ENCODE measurements at regions not wholly inside any gene's neighbourhood (a gene's known extent, or its start where the extent isn't known, plus 50 kb on each side); places are given as distances from the start of the nearest gene placed in this dataset.

DNA sequence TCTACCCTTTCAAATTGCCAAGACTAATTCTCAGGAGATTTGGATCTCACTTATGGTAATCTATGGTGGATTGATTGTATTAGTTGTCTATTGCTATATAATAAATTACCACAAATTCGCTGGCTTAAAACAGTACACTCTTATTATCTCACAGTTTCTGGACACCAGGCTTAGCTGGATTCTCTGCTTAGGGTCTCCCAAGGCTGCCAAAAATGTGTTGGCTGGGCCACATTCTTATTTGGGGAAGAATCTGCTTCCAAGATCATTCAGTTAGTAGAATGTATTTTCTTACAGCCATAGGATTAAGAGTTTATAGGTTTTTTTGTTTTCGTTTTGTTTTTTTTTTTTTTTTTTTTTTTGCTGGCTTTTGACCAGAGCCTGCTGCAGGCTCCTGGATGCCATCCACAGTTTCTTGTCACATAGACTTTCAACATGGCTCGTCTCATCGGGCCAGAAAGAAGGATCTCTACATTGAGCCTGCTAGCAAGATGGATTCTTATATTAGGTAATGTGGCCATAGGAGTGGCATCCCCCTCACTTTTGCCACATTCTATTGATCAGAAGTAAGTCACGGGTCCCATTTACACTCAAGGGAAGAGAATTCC, 415.3 kb downstream of the KIF2B start:
- TF ChIP-seq EP300 (IDR thresholded peaks at IDR 0.05; ENCODE audit: borderline replicate concordance) (no peak), TEAD4 (IDR thresholded peaks at IDR 0.05) (no peak), TAF1 (IDR thresholded peaks at IDR 0.05; ENCODE audit: low read depth) (no peak)

Data from Ishikawa (cell line).